HG02885 (cell line): ENCODE measurements at regions not wholly inside any gene's neighbourhood (a gene's known extent, or its start where the extent isn't known, plus 50 kb on each side); places are given as distances from the start of the nearest gene placed in this dataset.
A peak's percentile ranks its signal among the peaks of the same experiment; 100 is the strongest.
"Not testable (repeated sequence)": the region's sequence is repeated elsewhere in the genome, so short reads cannot be mapped to it uniquely, and the experiment has no call there.

ENCODE experiments used
- ATAC-seq: cut with Tn5 transposase; IDR thresholded peaks from one replicate; pipeline ENCODE4 v1.9.1; 2021; ENCODE audit warnings: mild to moderate bottlenecking; ENCODE audit not compliant: unreplicated experiment, poor library complexity

- no peak for ATAC-seq
Observed at GRCh38 chr13:22883956-22884355, 296.8 kb upstream of the SGCG start.

GRCh38 chr13:22886061-22886460 lies 294.7 kb upstream of the SGCG start:
- ATAC-seq, result not testable (repeated sequence)

GRCh38 chr13:22889376-22889775 lies 291.4 kb upstream of the SGCG start:
- ATAC-seq, result not testable (repeated sequence)

GRCh38 chr13:22893204-22893603 lies 287.6 kb upstream of the SGCG start:
- no peak for ATAC-seq

- no peak for ATAC-seq
Observed at GRCh38 chr13:22893777-22894176, 287.0 kb upstream of the SGCG start.

- ATAC-seq, result no peak
Observed at GRCh38 chr13:22897571-22898314, 283.0 kb upstream of the SGCG start.

- ATAC-seq, result not testable (repeated sequence)
Observed at GRCh38 chr13:22900416-22900951, 280.3 kb upstream of the SGCG start.

GRCh38 chr13:22903301-22903700 lies 277.5 kb upstream of the SGCG start:
- ATAC-seq, result no peak

GRCh38 chr13:22903925-22904324 lies 276.9 kb upstream of the SGCG start:
- no peak for ATAC-seq

- ATAC-seq, result peak; percentile 54
Observed at GRCh38 chr13:22915442-22916082, 265.2 kb upstream of the SGCG start.

GRCh38 chr13:22916276-22916675 lies 264.5 kb upstream of the SGCG start:
- not testable (repeated sequence) for ATAC-seq

- no peak for ATAC-seq
Observed at GRCh38 chr13:22925881-22926747, 254.7 kb upstream of the SGCG start.

- ATAC-seq, result no peak
Observed at GRCh38 chr13:22926748-22927400, 253.9 kb upstream of the SGCG start.

- ATAC-seq, result not testable (repeated sequence)
Observed at GRCh38 chr13:22927845-22928244, 252.9 kb upstream of the SGCG start.

GRCh38 chr13:22929381-22930126 lies 251.2 kb upstream of the SGCG start:
- ATAC-seq, result no peak

- no peak for ATAC-seq
Observed at GRCh38 chr13:22931576-22931975, 249.2 kb upstream of the SGCG start.

GRCh38 chr13:22932632-22933412 lies 248.0 kb upstream of the SGCG start:
- not testable (repeated sequence) for ATAC-seq

GRCh38 chr13:22933571-22934181 lies 247.1 kb upstream of the SGCG start:
- ATAC-seq, result no peak
